HepG2 (cell line): ENCODE measurements at regions not wholly inside any gene's neighbourhood (a gene's known extent, or its start where the extent isn't known, plus 50 kb on each side); places are given as distances from the start of the nearest gene placed in this dataset.

ENCODE experiments used
- CREB3 ChIP-seq: sonication (generic); formaldehyde crosslinking; IDR thresholded peaks from 2 replicates; pipeline ENCODE4 v1.5.0; 2020; ENCODE audit warnings: missing genetic modification reagents
- EP300 ChIP-seq, 3 experiments: sonication (generic) in 1 of 3; formaldehyde crosslinking in 1 of 3; IDR thresholded peaks; 2 replicates each; pipeline versions ENCODE4 v1.5.1 to v1.6.1; 2011 to 2020; ENCODE audit warnings: low read depth in 2 of 3, low read length in 2 of 3, borderline replicate concordance in 1 of 3, improper control_type of control experiment in 1 of 3, mild to moderate bottlenecking in 1 of 3, missing genetic modification reagents in 1 of 3, moderate library complexity in 1 of 3
- GABPA ChIP-seq, 2 experiments: IDR thresholded peaks; 2 replicates each; pipeline ENCODE4 v1.6.1; 2011 to 2016; ENCODE audit warnings: low read depth in 2 of 2, low read length in 1 of 2, missing biosample characterization in 1 of 2, missing genetic modification characterization in 1 of 2
- PCBP1 ChIP-seq: fragments of 200-400 bp; formaldehyde crosslinking; IDR thresholded peaks from 2 replicates; pipeline ENCODE4 v1.6.1; 2017; ENCODE audit warnings: mild to moderate bottlenecking, low read depth, low read length, borderline replicate concordance
- RAD21 ChIP-seq: fragments of 450-650 bp; formaldehyde crosslinking; IDR thresholded peaks from 2 replicates; pipeline ENCODE4 v1.5.0; 2020; ENCODE audit warnings: mild to moderate bottlenecking
- RBM39 ChIP-seq: fragments of 200-400 bp; formaldehyde crosslinking; IDR thresholded peaks from one replicate; pipeline ENCODE4 v1.6.1; 2018; ENCODE audit warnings: antibody characterized with exemption, mild to moderate bottlenecking, low read depth, low read length; ENCODE audit not compliant: poor library complexity, severe bottlenecking
- ZBTB4 ChIP-seq: sonication (generic); formaldehyde crosslinking; IDR thresholded peaks from 2 replicates; pipeline ENCODE4 v1.4.0; 2020; ENCODE audit warnings: missing genetic modification reagents, mild to moderate bottlenecking, borderline replicate concordance
- ZNF512 ChIP-seq: sonication (generic); formaldehyde crosslinking; IDR thresholded peaks from 2 replicates; pipeline ENCODE4 v1.4.0; 2020; ENCODE audit warnings: mild to moderate bottlenecking, missing genetic modification reagents
- ZZZ3 ChIP-seq: sonication (generic); formaldehyde crosslinking; IDR thresholded peaks from 2 replicates; pipeline ENCODE4 v1.4.0; 2020; ENCODE audit warnings: missing genetic modification reagents, mild to moderate bottlenecking, borderline replicate concordance

GRCh38 chr2:235217846-235218245, 266.0 kb downstream of the SH3BP4 start:
- TF ChIP-seq ZBTB4 (no peak), CREB3 (CRISPR knock-in tag) (no peak), RBM39 (no peak), RAD21 (CRISPR knock-in tag) (no peak), EP300 (IDR thresholded peaks at IDR 0.05; ENCODE audit: low read depth in 2 of 2, low read length in 2 of 2) (no peak), EP300 (CRISPR knock-in tag; IDR thresholded peaks at IDR 0.05; ENCODE audit: borderline replicate concordance) (no peak), ZZZ3 (CRISPR knock-in tag) (no peak), ZNF512 (CRISPR knock-in tag) (no peak), PCBP1 (no peak), GABPA (IDR thresholded peaks at IDR 0.05; ENCODE audit: low read depth, low read length) (no peak), GABPA (CRISPR knock-in tag; IDR thresholded peaks at IDR 0.05; ENCODE audit: low read depth) (no peak)
